Fibroblast of lung (primary cell): ENCODE measurements at regions not wholly inside any gene's neighbourhood (a gene's known extent, or its start where the extent isn't known, plus 50 kb on each side); places are given as distances from the start of the nearest gene placed in this dataset.

ENCODE experiments used
- DNase-seq, 2 donors: peaks; one replicate each; pipeline versions ENCODE4 v3.0.0 to v3.0.0-alpha.2; 2010; ENCODE audit warnings: low read depth in 2 of 2
- H2AFZ ChIP-seq: 2 replicates; pipeline ENCODE4 v1.5.1; 2012; ENCODE audit warnings: low read length, control low read depth, inconsistent platforms
- H3K27ac ChIP-seq: 2 replicates; pipeline ENCODE4 v1.5.1; 2011; ENCODE audit warnings: low read length, control low read depth; ENCODE audit not compliant: insufficient read depth
- H3K27me3 ChIP-seq: 2 replicates; pipeline ENCODE4 v1.5.1; 2011; ENCODE audit warnings: mild to moderate bottlenecking, low read length; ENCODE audit not compliant: control insufficient read depth, insufficient read depth
- H3K36me3 ChIP-seq: 2 replicates; pipeline ENCODE4 v1.5.1; 2011; ENCODE audit warnings: low read length; ENCODE audit not compliant: control insufficient read depth, insufficient read depth
- H3K4me1 ChIP-seq: 2 replicates; pipeline ENCODE4 v1.5.1; 2011; ENCODE audit warnings: low read length; ENCODE audit not compliant: control insufficient read depth, insufficient read depth; ENCODE audit errors: extremely low read depth
- H3K4me2 ChIP-seq: 2 replicates; pipeline ENCODE4 v1.5.1; 2011; ENCODE audit warnings: low read length, control low read depth; ENCODE audit not compliant: insufficient read depth; ENCODE audit errors: extremely low read depth
- H3K4me3 ChIP-seq, 4 experiments: fragments of 200-600 bp in 1 of 4; sonication (generic) in 1 of 4; replicated peaks in 1 of 4; 2 replicates each; pipeline ENCODE4 v1.5.1; 2011 to 2016; ENCODE audit warnings: low read length in 4 of 4, low read depth in 3 of 4, mild to moderate bottlenecking in 3 of 4, control low read depth in 2 of 4, inconsistent platforms in 1 of 4, mixed read lengths in 1 of 4; ENCODE audit not compliant: insufficient read depth in 1 of 4; ENCODE audit errors: control extremely low read depth in 1 of 4
- H3K79me2 ChIP-seq: 2 replicates; pipeline ENCODE4 v1.5.1; 2012; ENCODE audit warnings: mild to moderate bottlenecking, low read length, inconsistent platforms; ENCODE audit not compliant: control insufficient read depth, insufficient read depth
- H3K9ac ChIP-seq: 2 replicates; pipeline ENCODE4 v1.5.1; 2011; ENCODE audit warnings: mild to moderate bottlenecking, low read length, control low read depth; ENCODE audit not compliant: insufficient read depth
- H3K9me3 ChIP-seq: 2 replicates; pipeline ENCODE4 v1.5.1; 2012; ENCODE audit warnings: low read depth, low read length; ENCODE audit not compliant: control insufficient read depth, insufficient read depth
- H4K20me1 ChIP-seq: 2 replicates; pipeline ENCODE4 v1.5.1; 2011; ENCODE audit warnings: low read length; ENCODE audit not compliant: control insufficient read depth, insufficient read depth; ENCODE audit errors: extremely low read depth
- EZH2 ChIP-seq: IDR thresholded peaks from 2 replicates; pipeline ENCODE4 v1.5.1; 2012; ENCODE audit warnings: low read length, control low read depth, mild to moderate bottlenecking; ENCODE audit errors: missing control alignments
- TF ChIP-seq, protein P1 (sequence below), 2 donors: IDR thresholded peaks in 1 of 2; conservative IDR thresholded peaks in 1 of 2; 1 replicate in 1 of 2; 2 replicates in 1 of 2; pipeline ENCODE4 v1.5.1; 2011 to 2012; ENCODE audit warnings: low read length in 2 of 2, control low read depth in 1 of 2, inconsistent platforms in 1 of 2, low read depth in 1 of 2, mild to moderate bottlenecking in 1 of 2

DNA sequence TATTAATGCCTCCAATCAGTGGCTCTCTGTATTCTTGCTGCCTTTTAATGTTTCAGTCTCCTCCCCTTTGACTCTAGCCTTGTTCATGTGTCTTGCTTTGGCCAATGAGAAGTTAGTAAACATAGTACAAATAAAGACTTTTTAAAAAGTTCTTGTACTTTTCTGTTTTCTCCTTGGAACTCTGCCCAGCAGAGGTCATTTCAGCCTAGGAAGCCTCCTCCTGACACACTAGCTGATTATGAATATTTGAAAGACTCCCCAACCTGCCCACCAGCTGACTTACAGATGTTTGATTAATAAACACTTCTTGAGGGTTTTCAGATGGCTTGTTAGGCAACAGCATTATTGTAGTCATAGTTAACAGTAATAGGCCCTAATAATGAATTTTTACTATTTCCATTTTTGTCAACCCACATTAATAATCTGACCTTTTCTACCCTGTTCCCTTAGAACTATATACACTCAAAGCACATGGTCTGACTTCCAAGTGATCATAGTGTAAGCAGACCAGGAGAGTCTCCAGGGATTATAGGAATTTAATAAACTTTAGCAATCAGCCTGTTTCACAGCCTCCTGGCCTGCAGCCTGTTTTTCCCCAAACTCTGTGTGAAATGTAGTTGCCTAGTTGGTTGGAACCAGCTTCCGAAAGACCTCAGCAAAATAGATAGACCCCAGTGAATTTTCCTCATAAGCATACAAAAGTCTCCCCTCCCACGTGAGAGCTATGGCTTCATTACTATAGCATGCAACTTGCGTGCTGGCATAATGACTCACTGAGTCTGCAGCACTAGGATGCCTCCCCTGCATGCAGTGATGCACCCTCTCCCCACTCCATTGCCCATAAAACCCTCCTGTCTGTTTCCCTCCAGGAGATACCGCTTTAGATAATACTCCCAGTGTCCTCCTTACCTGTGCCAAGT lies 670.7 kb upstream of the ZNF804A start:
- no peak overlapping the region for H3K4me3 ChIP-seq
- no peak for TF ChIP-seq EZH2
- TF ChIP-seq, protein P1, sequence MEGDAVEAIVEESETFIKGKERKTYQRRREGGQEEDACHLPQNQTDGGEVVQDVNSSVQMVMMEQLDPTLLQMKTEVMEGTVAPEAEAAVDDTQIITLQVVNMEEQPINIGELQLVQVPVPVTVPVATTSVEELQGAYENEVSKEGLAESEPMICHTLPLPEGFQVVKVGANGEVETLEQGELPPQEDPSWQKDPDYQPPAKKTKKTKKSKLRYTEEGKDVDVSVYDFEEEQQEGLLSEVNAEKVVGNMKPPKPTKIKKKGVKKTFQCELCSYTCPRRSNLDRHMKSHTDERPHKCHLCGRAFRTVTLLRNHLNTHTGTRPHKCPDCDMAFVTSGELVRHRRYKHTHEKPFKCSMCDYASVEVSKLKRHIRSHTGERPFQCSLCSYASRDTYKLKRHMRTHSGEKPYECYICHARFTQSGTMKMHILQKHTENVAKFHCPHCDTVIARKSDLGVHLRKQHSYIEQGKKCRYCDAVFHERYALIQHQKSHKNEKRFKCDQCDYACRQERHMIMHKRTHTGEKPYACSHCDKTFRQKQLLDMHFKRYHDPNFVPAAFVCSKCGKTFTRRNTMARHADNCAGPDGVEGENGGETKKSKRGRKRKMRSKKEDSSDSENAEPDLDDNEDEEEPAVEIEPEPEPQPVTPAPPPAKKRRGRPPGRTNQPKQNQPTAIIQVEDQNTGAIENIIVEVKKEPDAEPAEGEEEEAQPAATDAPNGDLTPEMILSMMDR (conservative IDR thresholded peaks at IDR 0.05 in 1 of 2, IDR thresholded peaks at IDR 0.05 in 1 of 2; ENCODE audit: low read depth in 1 of 2, low read length in 2 of 2) = no peak
- H3K4me1 ChIP-seq = no peaks in the 10 kb centered on the region
- H3K4me2 ChIP-seq = no peak overlapping the region
- no peaks in the 10 kb centered on the region for H4K20me1 ChIP-seq
- no peaks in the 10 kb centered on the region for H3K79me2 ChIP-seq
- H3K27me3 ChIP-seq = no peaks in the 10 kb centered on the region
- no peak overlapping the region for H3K9ac ChIP-seq
- no peak overlapping the region for H2AFZ ChIP-seq
- no peaks in the 10 kb centered on the region for H3K36me3 ChIP-seq
- H3K27ac ChIP-seq = no peak overlapping the region
- DNase-seq = peak; percentile 86 to 87
- no peaks in the 10 kb centered on the region for H3K9me3 ChIP-seq

DNA sequence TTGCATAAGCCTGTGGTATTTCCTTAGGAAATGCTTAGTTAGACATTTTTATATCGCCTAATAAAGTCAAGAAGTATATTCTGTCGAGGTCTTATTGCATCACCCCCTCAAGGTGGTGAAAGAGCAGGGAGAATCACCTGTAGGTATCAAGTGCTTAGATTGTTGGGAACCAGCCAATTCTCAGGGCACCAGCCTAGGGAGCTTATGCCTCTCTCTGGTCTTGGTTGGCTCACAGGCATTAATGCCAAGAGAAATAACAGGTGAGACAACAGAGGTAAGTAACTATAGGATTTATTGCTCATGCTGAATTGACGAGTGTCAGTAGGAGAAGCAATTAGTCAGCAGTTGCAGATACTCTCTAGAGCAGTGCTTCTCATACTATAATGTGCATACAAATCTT lies 663.3 kb upstream of the ZNF804A start:
- Histone ChIP-seq H3K79me2 (no peaks in the 10 kb centered on the region), H4K20me1 (no peaks in the 10 kb centered on the region), H3K4me1 (no peaks in the 10 kb centered on the region), H3K27ac (no peak overlapping the region), H3K9me3 (no peaks in the 10 kb centered on the region), H2AFZ (no peak overlapping the region), H3K9ac (no peak overlapping the region), H3K4me2 (no peak overlapping the region), H3K27me3 (no peaks in the 10 kb centered on the region), H3K36me3 (no peaks in the 10 kb centered on the region), H3K4me3 (no peak overlapping the region)
- DNase-seq = no peak
- TF ChIP-seq, protein P1 (conservative IDR thresholded peaks at IDR 0.05 in 1 of 2, IDR thresholded peaks at IDR 0.05 in 1 of 2; ENCODE audit: low read depth in 1 of 2, low read length in 2 of 2) = no peak
- TF ChIP-seq EZH2 = no peak

DNA sequence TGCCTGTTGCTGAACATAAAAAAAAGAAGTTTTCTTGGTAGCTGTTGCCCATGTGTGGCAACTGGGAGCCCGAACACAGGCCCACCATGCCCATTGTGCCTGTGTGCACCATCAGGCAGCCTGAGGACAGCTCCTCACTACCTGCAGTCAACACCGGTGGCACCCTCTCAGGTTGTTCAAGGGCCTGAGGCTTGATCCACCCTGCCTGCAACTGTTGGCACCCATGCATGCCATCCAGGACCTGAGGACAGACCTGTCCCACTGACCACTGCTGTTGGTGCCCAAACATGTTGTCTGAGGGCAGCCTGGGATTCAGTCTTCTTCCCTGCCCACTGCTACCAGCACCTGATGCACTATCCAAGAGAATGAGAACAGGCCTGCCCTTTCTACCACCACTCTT lies 661.1 kb upstream of the ZNF804A start:
- Histone ChIP-seq H3K9me3 (no peaks in the 10 kb centered on the region), H3K4me1 (no peaks in the 10 kb centered on the region), H3K36me3 (no peaks in the 10 kb centered on the region), H4K20me1 (no peaks in the 10 kb centered on the region), H3K9ac (no peak overlapping the region), H2AFZ (no peak overlapping the region), H3K27me3 (no peaks in the 10 kb centered on the region), H3K27ac (no peak overlapping the region), H3K4me2 (no peak overlapping the region), H3K79me2 (no peaks in the 10 kb centered on the region), H3K4me3 (no peak overlapping the region)
- TF ChIP-seq EZH2 = no peak
- TF ChIP-seq, protein P1 (conservative IDR thresholded peaks at IDR 0.05 in 1 of 2, IDR thresholded peaks at IDR 0.05 in 1 of 2; ENCODE audit: low read depth in 1 of 2, low read length in 2 of 2) = no peak
- DNase-seq = no peak
